MCF 10A (cell line): ENCODE measurements at regions not wholly inside any gene's neighbourhood (a gene's known extent, or its start where the extent isn't known, plus 50 kb on each side); places are given as distances from the start of the nearest gene placed in this dataset.

Source experiments
- BruUV-seq: library from RNA; stranded (reverse); fragments of 400-500 nt; replicated peaks from 2 replicates; lab custom pipeline; 2021; lab: Mats Ljungman, UMichigan
- CTCF ChIA-PET: fragments of 300-600 bp; sonication (Branson Sonifier 250); formaldehyde crosslinking; extraction: SDS; loops from one replicate; lab custom pipeline; 2021; ENCODE audit warnings: antibody characterized with exemption, inconsistent platforms; lab: Yijun Ruan, JAX
- POLR2A ChIA-PET: fragments of 300-600, 350-650 bp; sonication (Branson Sonifier 250); formaldehyde crosslinking; extraction: SDS; loops from one replicate; lab custom pipeline; 2020; ENCODE audit warnings: antibody characterized with exemption, inconsistent platforms; lab: Yijun Ruan, JAX
- DNase-seq: peaks from one replicate; pipeline ENCODE4 v3.0.0-alpha.2; 2018; ENCODE audit not compliant: unreplicated experiment
- H3K27ac Mint-ChIP-seq: one replicate; pipeline ENCODE4 v1.8.0; 2022; ENCODE audit warnings: mild to moderate bottlenecking, low read depth, mixed read lengths; ENCODE audit not compliant: unreplicated experiment
- H3K27me3 Mint-ChIP-seq: one replicate; pipeline ENCODE4 v1.8.0; 2022; ENCODE audit warnings: mixed read lengths; ENCODE audit not compliant: insufficient read depth, unreplicated experiment
- H3K36me3 Mint-ChIP-seq: one replicate; pipeline ENCODE4 v1.8.0; 2022; ENCODE audit warnings: mild to moderate bottlenecking, moderate library complexity, mixed read lengths; ENCODE audit not compliant: insufficient read depth, unreplicated experiment
- H3K4me1 Mint-ChIP-seq: one replicate; pipeline ENCODE4 v1.8.0; 2022; ENCODE audit warnings: mixed read lengths; ENCODE audit not compliant: insufficient read depth, unreplicated experiment
- H3K4me3 Mint-ChIP-seq: one replicate; pipeline ENCODE4 v1.8.0; 2022; ENCODE audit warnings: mild to moderate bottlenecking, moderate library complexity, mixed read lengths; ENCODE audit not compliant: unreplicated experiment
- H3K9me3 Mint-ChIP-seq: one replicate; pipeline ENCODE4 v1.8.0; 2022; ENCODE audit warnings: mixed read lengths; ENCODE audit not compliant: unreplicated experiment
- intact Hi-C: fragments of 100-400 bp; cut with micrococcal nuclease; formaldehyde crosslinking; loops from 2 replicates; pipeline ENCODE4 v1.14.1; 2022
- TF ChIP-seq, protein P1 (sequence below): fragments of 200-600 bp; IDR thresholded peaks from one replicate; pipeline ENCODE4 v1.8.0; 2022; ENCODE audit warnings: antibody characterized with exemption, mild to moderate bottlenecking; ENCODE audit not compliant: unreplicated experiment

DNA sequence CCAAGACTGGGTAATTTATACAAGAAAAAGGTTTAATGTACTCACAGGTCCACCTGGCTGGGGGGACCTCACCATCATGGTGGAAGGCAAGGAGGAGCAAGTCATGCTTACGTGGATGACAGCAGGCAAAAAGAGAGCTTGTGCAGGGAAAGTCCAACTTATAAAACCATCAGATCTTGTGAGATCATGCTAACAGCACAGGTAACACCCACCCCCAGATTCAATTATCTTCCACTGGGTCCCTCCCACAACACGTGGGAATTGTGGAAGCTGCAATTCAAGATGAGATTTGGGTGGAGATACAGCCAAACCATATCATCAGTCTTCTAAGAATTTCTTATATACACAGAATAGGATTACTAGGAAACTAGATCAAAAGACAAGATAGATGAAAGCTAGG, 555.6 kb downstream of the PRR16 start:
- TF ChIP-seq, protein P1, sequence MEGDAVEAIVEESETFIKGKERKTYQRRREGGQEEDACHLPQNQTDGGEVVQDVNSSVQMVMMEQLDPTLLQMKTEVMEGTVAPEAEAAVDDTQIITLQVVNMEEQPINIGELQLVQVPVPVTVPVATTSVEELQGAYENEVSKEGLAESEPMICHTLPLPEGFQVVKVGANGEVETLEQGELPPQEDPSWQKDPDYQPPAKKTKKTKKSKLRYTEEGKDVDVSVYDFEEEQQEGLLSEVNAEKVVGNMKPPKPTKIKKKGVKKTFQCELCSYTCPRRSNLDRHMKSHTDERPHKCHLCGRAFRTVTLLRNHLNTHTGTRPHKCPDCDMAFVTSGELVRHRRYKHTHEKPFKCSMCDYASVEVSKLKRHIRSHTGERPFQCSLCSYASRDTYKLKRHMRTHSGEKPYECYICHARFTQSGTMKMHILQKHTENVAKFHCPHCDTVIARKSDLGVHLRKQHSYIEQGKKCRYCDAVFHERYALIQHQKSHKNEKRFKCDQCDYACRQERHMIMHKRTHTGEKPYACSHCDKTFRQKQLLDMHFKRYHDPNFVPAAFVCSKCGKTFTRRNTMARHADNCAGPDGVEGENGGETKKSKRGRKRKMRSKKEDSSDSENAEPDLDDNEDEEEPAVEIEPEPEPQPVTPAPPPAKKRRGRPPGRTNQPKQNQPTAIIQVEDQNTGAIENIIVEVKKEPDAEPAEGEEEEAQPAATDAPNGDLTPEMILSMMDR: no peak
- Mint-ChIP-seq H3K9me3 (no peaks in the 10 kb centered on the region), H3K4me1 (no peaks in the 10 kb centered on the region), H3K27ac (no peak overlapping the region), H3K27me3 (no peaks in the 10 kb centered on the region), H3K4me3 (no peak overlapping the region), H3K36me3 (no peaks in the 10 kb centered on the region)
- intact Hi-C loops: no loop called here
- ChIA-PET POLR2A (no interaction called here), CTCF (interaction anchor here (0.7 kb wide), 1 partner anchor 762 kb away, joined by 3 read pairs; no protein-coding TSS in a partner anchor)
- BruUV-seq: no TSS peak
- DNase-seq: no peak

DNA sequence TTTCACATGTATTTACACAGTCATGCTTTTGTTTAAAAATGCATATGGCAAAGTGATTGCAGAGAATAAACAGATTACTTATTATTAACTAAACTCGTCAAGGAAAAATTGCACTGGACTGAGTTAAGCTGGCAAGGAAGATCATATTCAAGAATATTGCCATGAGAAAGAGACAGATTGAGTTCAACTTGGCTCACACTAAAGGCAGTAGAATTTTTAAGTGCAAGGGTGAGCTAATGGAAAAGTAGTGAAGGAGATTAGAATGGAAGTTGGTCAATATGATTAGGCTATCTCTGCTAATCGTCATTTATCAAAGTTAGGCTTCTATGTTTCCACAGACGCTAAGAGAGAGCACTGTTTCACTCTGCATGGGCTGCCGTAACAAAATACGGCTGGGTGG, 557.6 kb downstream of the PRR16 start:
- H3K4me3 Mint-ChIP-seq: no peak overlapping the region
- CTCF ChIA-PET: no interaction called here
- no peaks in the 10 kb centered on the region for H3K4me1 Mint-ChIP-seq
- no peak overlapping the region for H3K27ac Mint-ChIP-seq
- H3K36me3 Mint-ChIP-seq: no peaks in the 10 kb centered on the region
- DNase-seq: no peak
- no peaks in the 10 kb centered on the region for H3K27me3 Mint-ChIP-seq
- H3K9me3 Mint-ChIP-seq: no peaks in the 10 kb centered on the region
- POLR2A ChIA-PET: interaction anchor here (0.6 kb wide), 1 partner anchor 1951 kb away, joined by 4 read pairs; the partner anchor contains the start of gene DMXL1
- BruUV-seq: no TSS peak
- TF ChIP-seq, protein P1: no peak
- intact Hi-C loops: no loop called here

DNA sequence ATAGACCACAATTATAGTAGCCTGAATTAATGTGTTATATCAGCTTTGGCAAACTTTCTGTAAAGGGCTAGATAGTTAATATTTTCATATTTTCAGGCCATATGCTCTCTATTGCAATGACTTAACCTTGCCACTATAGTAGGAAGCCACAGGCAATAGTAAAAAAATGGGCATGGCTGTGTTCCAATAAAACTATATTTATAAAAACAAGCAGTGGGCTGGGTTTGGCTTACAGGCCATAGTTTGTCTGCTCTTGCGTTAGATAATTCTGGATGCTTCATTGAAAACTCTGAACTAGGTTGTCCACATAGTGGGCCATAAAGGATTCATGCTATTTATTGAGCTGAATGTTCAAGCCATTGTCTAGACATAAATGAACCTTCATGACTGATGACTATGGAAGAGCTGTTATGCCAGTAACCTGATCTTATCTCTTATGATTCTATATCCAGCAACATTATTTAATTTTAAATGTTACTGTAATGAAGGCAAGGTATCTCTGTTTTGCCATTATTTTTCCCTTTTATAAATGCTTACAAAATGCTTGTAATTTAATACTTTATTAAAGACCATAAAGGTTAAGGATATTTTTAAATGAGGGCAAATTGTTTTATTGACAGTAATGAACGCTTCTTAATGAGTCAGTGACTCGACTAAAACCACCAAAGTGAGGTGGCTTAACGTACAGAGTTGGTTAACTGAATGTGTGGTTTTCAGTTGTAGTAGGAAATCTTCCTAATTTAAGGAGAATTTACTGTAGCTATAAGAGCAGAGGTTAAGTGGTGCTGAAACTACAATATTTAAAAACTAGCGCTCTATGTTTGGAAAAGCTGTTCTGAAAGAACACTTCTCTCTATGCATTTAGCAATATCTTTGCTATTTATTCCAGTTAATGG, 560.6 kb downstream of the PRR16 start:
- Mint-ChIP-seq H3K4me3 (no peak overlapping the region), H3K9me3 (no peaks in the 10 kb centered on the region), H3K4me1 (no peaks in the 10 kb centered on the region), H3K27ac (no peak overlapping the region), H3K27me3 (no peaks in the 10 kb centered on the region), H3K36me3 (no peaks in the 10 kb centered on the region)
- intact Hi-C loops: no loop called here
- no peak for DNase-seq
- CTCF ChIA-PET: interaction anchor here (1.0 to 1.1 kb wide), 2 partner anchors 10 to 13 kb away, joined by 3 read pairs; no protein-coding TSS in a partner anchor
- no TSS peak for BruUV-seq
- POLR2A ChIA-PET: no interaction called here
- TF ChIP-seq, protein P1: no peak

DNA sequence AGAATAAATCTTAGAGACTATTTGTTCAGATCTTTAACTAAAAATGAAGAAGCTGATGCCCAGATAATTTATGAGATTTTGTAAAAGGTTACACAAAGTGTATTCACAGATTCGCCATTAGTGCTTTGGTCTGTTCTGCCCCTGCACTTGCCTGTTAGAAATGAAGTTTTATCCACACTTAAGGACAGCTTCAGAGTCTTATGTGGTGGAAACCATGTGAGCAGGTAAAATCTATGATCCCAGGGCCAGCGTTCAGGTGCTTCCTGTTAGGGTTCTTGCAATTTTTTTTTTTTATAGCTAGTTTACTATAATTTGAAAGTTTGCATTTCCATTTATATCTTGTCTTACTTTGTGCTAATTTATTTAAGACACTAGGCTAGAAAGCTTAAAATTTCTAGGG, 561.6 kb downstream of the PRR16 start:
- no TSS peak for BruUV-seq
- intact Hi-C loops: no loop called here
- CTCF ChIA-PET: interaction anchor here (0.5 to 1.1 kb wide), 2 partner anchors 12 to 603 kb away, joined by 3 read pairs; no protein-coding TSS in a partner anchor
- no peak for DNase-seq
- Mint-ChIP-seq H3K27ac (no peak overlapping the region), H3K27me3 (no peaks in the 10 kb centered on the region), H3K36me3 (no peaks in the 10 kb centered on the region), H3K9me3 (no peaks in the 10 kb centered on the region), H3K4me1 (no peaks in the 10 kb centered on the region), H3K4me3 (no peak overlapping the region)
- POLR2A ChIA-PET: interaction anchor here (0.7 to 1.0 kb wide), 2 partner anchors 9 to 119 kb away, joined by 3 read pairs; no protein-coding TSS in a partner anchor
- TF ChIP-seq, protein P1: no peak
